ENCODE measurements at regions not wholly inside any gene's neighbourhood (a gene's known extent, or its start where the extent isn't known, plus 50 kb on each side); places are given as distances from the start of the nearest gene placed in this dataset.

DNA sequence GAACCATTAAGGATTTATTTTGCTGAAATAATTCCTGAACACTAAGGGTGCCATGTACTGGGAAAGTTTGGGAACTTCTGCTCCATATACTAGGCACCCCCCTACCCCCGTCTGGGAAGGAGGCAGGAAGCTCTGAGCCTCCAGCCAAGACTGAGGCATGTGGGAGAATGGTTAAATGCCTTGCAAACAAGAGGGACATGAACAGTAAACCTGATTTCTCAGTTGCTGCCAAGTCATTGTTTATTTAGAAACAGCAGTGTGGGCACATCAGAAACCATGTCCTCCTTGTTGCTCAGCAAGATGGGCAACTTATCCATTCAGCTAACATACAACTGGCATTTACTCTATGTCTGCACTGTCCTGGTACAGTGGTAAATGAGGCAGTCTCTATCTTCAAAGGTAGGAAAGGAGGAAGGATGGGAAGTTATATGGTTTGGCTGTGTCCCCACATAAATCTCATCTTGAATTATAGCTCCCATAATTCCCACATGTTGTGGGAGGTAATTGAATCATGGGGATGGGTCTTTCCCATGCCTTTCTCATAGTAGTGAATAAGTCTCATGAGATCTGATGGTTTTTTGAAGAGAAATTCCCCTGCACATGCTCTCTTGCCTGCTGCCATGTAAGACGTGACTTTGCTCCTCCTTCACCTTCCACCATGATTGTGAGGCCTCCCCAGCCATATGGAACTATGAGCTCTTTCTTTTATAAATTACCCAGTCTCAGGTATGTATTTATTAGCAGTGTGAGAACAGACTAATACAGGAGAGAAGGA is 459.1 kb downstream of the MIAT start:
- H3K4me1 Mint-ChIP-seq = peaks cover 0 to 1% of the 10 kb centered on the region in 2 experiments; a peak in 1 of 4 replicates
- H4K8ac ChIP-seq (replicated peaks; ENCODE audit: insufficient read length, low read depth, low read length) = no peak overlapping the region
- no peaks in the 10 kb centered on the region for H3K79me2 ChIP-seq (ENCODE audit: insufficient read depth, low read length)
- H3T11ph ChIP-seq (ENCODE audit: low read length) = no peak overlapping the region
- H3K9ac ChIP-seq (ENCODE audit: extremely low read depth, insufficient read length, low read length) = no peak overlapping the region
- H3K4me2 ChIP-seq (ENCODE audit: insufficient read depth, insufficient read length, low read length) = no peak overlapping the region
- peaks cover 22% of the 10 kb centered on the region for H3K27me3 Mint-ChIP-seq (ENCODE audit: low read depth)
- no peak overlapping the region for H3K4me3 Mint-ChIP-seq
- H2BK5ac ChIP-seq (ENCODE audit: insufficient read length, low read length) = no peak overlapping the region
- no peak overlapping the region for H3K27ac Mint-ChIP-seq
- no peaks in the 10 kb centered on the region for H3K9me3 ChIP-seq (ENCODE audit: control insufficient read depth, low read depth, low read length)
- no peak overlapping the region for H2BK12ac ChIP-seq (ENCODE audit: insufficient read length, low read depth, low read length)
- H3K27me3 ChIP-seq (ENCODE audit: insufficient read depth, low read length) = no peaks in the 10 kb centered on the region
- no peak overlapping the region for H2BK20ac ChIP-seq (ENCODE audit: low read depth, low read length, poor library complexity, severe bottlenecking)
- no peak overlapping the region for H2BK15ac ChIP-seq (ENCODE audit: low read depth, low read length)
- H3K36me3 Mint-ChIP-seq (ENCODE audit: insufficient read depth in 1 of 3, low read depth in 3 of 3) = no peaks in the 10 kb centered on the region
- H3K23ac ChIP-seq (ENCODE audit: insufficient read length, low read depth, low read length) = no peak overlapping the region
- H2AK5ac ChIP-seq (ENCODE audit: insufficient read length, low read length) = no peak overlapping the region
- H3K9me3 Mint-ChIP-seq = no peaks in the 10 kb centered on the region; a peak in 1 of 5 replicates
- DNase-seq = no peak
- H2BK120ac ChIP-seq (ENCODE audit: low read depth, low read length, poor library complexity, severe bottlenecking) = no peak overlapping the region
- H4K5ac ChIP-seq (ENCODE audit: insufficient read length, low read depth, low read length) = no peak overlapping the region
- no peaks in the 10 kb centered on the region for H3K4me1 ChIP-seq (ENCODE audit: insufficient read depth, low read length)
- no peaks in the 10 kb centered on the region for H3K23me2 ChIP-seq (ENCODE audit: insufficient read length, low read depth, low read length, poor library complexity, severe bottlenecking)
- no peak overlapping the region for H3K4ac ChIP-seq (ENCODE audit: low read depth, low read length)
- TF ChIP-seq, protein P1, sequence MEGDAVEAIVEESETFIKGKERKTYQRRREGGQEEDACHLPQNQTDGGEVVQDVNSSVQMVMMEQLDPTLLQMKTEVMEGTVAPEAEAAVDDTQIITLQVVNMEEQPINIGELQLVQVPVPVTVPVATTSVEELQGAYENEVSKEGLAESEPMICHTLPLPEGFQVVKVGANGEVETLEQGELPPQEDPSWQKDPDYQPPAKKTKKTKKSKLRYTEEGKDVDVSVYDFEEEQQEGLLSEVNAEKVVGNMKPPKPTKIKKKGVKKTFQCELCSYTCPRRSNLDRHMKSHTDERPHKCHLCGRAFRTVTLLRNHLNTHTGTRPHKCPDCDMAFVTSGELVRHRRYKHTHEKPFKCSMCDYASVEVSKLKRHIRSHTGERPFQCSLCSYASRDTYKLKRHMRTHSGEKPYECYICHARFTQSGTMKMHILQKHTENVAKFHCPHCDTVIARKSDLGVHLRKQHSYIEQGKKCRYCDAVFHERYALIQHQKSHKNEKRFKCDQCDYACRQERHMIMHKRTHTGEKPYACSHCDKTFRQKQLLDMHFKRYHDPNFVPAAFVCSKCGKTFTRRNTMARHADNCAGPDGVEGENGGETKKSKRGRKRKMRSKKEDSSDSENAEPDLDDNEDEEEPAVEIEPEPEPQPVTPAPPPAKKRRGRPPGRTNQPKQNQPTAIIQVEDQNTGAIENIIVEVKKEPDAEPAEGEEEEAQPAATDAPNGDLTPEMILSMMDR (conservative IDR thresholded peaks at IDR 0.05) = no peak
- no peak overlapping the region for H4K91ac ChIP-seq (ENCODE audit: insufficient read length, low read depth, low read length)
- no peaks in the 10 kb centered on the region for H4K20me1 ChIP-seq (ENCODE audit: control insufficient read depth, insufficient read depth, insufficient read length)
- H3K18ac ChIP-seq (ENCODE audit: insufficient read length, low read depth, low read length) = no peak overlapping the region
- H3K27ac ChIP-seq (ENCODE audit: insufficient read length, low read depth, low read length) = no peak overlapping the region
- no CpG with 5 or more reads among the region's 2 CpGs for WGBS (ENCODE audit: extremely low coverage, insufficient read length, low lambda C conversion rate)
- H3K14ac ChIP-seq (ENCODE audit: insufficient read depth, low read length) = no peak overlapping the region
- H2AFZ ChIP-seq (ENCODE audit: low read length) = no peak overlapping the region
- no peaks in the 10 kb centered on the region for H3K79me1 ChIP-seq (ENCODE audit: insufficient read depth, low read depth, low read length, poor library complexity, severe bottlenecking)
- H3K56ac ChIP-seq (ENCODE audit: insufficient read length, low read depth, low read length) = no peak overlapping the region
